ENCODE measurements at regions not wholly inside any gene's neighbourhood (a gene's known extent, or its start where the extent isn't known, plus 50 kb on each side); places are given as distances from the start of the nearest gene placed in this dataset.

DNA sequence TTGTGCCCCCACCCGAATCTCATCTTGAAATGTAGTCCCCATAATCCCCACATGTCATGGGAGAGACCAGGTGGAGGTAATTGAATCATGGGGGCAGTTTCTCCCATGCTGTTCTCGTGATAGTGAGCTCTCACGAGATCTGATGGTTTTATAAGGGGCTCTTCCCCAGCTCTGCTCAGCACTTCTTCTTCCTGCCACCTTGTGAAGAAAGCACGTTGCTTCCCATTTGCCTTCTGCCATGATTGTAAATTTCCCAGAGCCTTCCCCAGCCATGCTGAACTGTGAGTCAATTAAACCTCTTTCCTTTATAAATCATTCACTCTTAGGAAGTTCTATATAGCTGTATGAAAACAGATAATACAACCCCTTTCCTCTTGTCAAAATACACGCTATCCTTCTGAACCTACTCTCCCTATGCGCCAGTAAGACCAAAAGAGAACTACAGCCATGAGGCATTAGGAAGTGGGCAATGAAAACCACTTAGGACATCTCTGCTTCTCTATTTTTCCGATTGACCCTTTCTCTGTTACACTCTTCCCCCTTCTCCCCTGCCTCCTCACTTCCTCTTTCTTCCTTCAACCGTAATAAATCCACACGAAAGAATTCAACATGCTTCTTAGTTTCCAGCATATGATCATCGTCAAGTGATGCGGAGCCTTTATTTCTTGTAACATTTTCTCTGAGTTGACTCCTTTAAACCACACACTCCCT lies 101.2 kb upstream of the WDR11 start:
- no peak overlapping the region for H3K27ac ChIP-seq
- TF ChIP-seq CTCF (conservative IDR thresholded peaks at IDR 0.05): no peak

DNA sequence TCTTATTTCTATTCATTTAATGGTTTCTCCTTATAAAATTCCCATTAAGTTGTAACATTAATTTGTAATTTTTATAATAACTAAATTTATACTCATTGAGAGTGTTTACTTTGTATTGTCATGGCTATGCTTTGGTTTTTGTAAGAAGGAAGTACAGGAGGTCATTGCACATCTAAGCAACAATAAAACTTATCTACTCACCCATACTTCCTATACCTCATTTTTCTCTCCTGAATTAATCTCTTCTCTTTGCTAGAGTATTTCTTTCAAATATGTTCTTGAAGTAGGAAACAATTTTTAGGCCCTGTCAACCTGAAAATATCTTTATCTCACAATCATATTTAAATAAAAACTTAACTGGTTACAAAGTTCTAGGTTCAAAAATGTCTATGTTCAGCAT lies 95.4 kb upstream of the WDR11 start:
- H3K27ac ChIP-seq: no peak overlapping the region
- TF ChIP-seq CTCF (conservative IDR thresholded peaks at IDR 0.05): no peak

- H3K27ac ChIP-seq: no peak overlapping the region
- no peak for TF ChIP-seq CTCF (conservative IDR thresholded peaks at IDR 0.05)
These were observed 90.9 kb upstream of the WDR11 start for GRCh38 chr10:120760253-120760652.

- no peak overlapping the region for H3K27ac ChIP-seq
- no peak for TF ChIP-seq CTCF (conservative IDR thresholded peaks at IDR 0.05)
These were observed 89.2 kb upstream of the WDR11 start for GRCh38 chr10:120761951-120762350.

DNA sequence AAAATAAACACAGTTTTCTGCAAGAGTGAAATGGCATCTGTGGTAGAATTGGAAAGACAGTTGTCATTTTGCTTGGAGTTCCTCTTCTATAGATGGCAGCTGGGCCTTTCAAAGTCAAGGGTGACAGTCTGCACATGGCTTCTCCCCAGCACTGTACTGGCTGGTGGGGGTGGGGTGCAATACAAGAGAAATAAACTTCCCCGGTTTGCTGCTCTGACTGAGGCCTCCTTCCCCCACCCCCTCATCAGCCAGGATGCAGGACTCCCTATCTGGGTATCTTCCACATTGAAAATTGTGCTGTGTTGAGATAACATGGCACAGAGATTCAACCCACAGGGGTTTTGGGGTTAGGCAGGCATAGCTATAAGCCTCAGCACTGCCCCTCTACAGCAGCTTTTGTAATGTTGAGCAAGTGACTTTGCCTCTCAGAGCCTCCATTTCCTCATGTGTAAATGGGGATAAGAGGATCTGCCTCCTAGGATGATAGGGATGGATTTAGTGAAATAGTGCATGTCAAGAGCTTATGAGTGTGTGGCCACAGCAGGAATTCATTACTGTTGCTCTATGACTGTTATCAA lies 85.8 kb upstream of the WDR11 start:
- TF ChIP-seq CTCF (conservative IDR thresholded peaks at IDR 0.05): no peak
- H3K27ac ChIP-seq: no peak overlapping the region

DNA sequence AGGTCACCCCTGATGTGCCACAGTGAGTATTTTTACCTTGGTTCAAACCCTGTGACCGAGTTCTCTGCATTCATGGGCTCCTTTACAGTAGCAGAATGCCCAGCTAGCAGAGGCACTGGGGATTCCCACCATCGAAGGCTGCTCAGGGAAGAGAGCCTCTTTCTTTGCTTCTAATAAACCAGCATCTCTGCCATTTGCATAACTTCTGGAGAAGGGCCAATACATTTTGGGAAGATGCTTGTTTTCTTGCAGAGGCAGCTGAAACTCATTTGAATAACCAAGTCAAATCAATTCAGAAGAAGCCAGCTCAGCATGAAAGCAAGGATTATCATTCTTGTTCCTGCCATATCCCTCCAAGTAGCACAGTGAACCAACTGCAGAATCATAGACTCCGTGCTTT lies 82.9 kb upstream of the WDR11 start:
- no peak overlapping the region for H3K27ac ChIP-seq
- no peak for TF ChIP-seq CTCF (conservative IDR thresholded peaks at IDR 0.05)

DNA sequence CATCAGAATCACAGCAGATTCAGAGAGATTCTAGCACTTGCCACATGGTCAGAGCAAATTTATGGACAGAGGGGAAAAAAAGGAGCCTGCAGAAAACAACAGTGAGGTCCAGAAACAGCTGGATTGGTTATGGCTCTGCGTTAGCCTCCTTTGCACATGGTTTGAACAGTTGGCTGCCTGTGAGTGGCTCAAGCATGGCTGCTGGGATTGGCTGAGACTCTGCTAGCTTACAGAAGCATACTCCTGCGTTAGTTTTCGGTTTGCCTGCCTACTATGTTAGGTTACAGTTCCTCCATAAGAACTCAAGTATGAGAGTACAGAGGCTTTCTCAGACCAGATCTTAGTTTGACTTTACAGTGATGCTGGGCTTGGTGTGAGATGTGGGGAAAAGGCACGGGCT lies 80.7 kb upstream of the WDR11 start:
- no peak for TF ChIP-seq CTCF (conservative IDR thresholded peaks at IDR 0.05)
- no peak overlapping the region for H3K27ac ChIP-seq

Measured in VCaP (cell line).